Neuron (in vitro differentiated cells): ENCODE measurements at regions not wholly inside any gene's neighbourhood (a gene's known extent, or its start where the extent isn't known, plus 50 kb on each side); places are given as distances from the start of the nearest gene placed in this dataset.

ENCODE experiments used
- H2AFZ ChIP-seq: one replicate; pipeline ENCODE4 v1.6.1; 2013; ENCODE audit warnings: low read depth, mild to moderate bottlenecking, inconsistent platforms, low read length, moderate library complexity
- H3K27me3 ChIP-seq: one replicate; pipeline ENCODE4 v1.6.1; 2013; ENCODE audit warnings: low read length; ENCODE audit not compliant: insufficient read depth
- H3K36me3 ChIP-seq: one replicate; pipeline ENCODE4 v1.6.1; 2013; ENCODE audit warnings: low read length; ENCODE audit not compliant: insufficient read depth
- H3K4me1 ChIP-seq: one replicate; pipeline ENCODE4 v1.6.1; 2013; ENCODE audit warnings: low read length; ENCODE audit not compliant: insufficient read depth
- H3K4me3 ChIP-seq: 2 replicates; pipeline ENCODE4 v1.5.1; 2013; ENCODE audit warnings: mild to moderate bottlenecking, low read length, moderate library complexity
- H3K9me3 ChIP-seq: one replicate; pipeline ENCODE4 v1.6.1; 2013; ENCODE audit warnings: low read length

DNA sequence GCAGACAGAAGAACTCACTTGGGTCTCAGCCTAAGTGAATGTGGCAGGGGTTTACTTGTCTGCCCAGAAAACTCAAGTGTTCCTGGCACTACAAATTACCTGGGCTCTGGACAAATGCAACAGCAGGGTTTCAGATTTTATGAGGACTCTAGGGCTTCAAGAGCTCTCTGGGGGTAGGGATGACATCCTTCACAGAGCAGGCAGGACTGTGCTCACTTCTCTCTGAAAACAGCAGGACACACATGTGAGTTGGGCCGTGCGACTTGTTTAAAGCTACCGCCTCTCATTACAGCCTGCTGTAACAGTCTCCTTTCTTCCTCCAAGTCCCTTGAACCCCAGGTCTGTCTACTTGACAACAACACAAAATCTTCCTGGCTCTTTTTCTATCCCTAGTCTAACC, 212.6 kb downstream of the EN1 start:
- Histone ChIP-seq H3K27me3 (no peaks in the 10 kb centered on the region), H3K4me3 (no peak overlapping the region), H3K9me3 (no peaks in the 10 kb centered on the region), H2AFZ (no peak overlapping the region), H3K4me1 (no peaks in the 10 kb centered on the region), H3K36me3 (no peaks in the 10 kb centered on the region)

DNA sequence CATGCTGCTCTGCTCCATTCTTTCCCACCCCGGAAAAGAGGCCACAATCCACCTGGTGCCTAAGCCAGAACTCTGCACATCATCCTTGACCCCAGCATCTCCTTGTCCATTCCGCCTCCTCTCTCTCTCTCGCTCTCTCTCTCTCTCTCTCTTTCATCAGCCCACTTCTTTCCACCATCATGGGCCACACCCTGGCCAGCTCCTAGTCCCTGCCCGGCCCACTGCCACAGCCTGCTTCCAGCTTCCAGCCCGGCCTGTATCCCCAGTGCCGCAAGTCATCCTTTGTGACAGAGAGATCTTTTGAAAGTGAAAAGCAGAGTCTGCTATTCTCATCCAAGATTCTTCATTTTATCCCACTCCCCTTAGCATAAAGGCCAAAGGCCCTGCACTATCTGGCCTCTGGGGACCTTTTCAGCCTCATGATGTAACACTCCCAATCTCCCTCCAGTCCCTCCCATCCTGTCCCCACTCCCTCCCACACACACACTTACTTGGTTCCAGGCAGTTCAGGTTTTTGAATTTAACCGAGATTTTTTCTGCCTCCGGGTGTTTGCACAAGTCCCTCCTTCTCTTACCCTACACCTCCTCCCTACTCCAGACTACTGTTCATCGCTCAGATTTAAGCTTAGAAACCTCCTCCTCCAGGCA, 214.0 kb downstream of the EN1 start:
- H3K4me1 ChIP-seq: no peaks in the 10 kb centered on the region
- no peak overlapping the region for H2AFZ ChIP-seq
- no peak overlapping the region for H3K4me3 ChIP-seq
- no peaks in the 10 kb centered on the region for H3K9me3 ChIP-seq
- H3K36me3 ChIP-seq: no peaks in the 10 kb centered on the region
- H3K27me3 ChIP-seq: no peaks in the 10 kb centered on the region

- H3K27me3 ChIP-seq: no peaks in the 10 kb centered on the region
- no peak overlapping the region for H2AFZ ChIP-seq
- no peak overlapping the region for H3K4me3 ChIP-seq
- H3K9me3 ChIP-seq: no peaks in the 10 kb centered on the region
- H3K4me1 ChIP-seq: no peaks in the 10 kb centered on the region
- H3K36me3 ChIP-seq: no peaks in the 10 kb centered on the region
Observed at GRCh38 chr2:118632921-118633320, 214.5 kb downstream of the EN1 start.

GRCh38 chr2:118627156-118627555, 220.3 kb downstream of the EN1 start:
- no peaks in the 10 kb centered on the region for H3K4me1 ChIP-seq
- H3K4me3 ChIP-seq: no peak overlapping the region
- H3K9me3 ChIP-seq: no peaks in the 10 kb centered on the region
- no peaks in the 10 kb centered on the region for H3K27me3 ChIP-seq
- H2AFZ ChIP-seq: no peak overlapping the region
- no peaks in the 10 kb centered on the region for H3K36me3 ChIP-seq

GRCh38 chr2:118622913-118623312, 224.5 kb downstream of the EN1 start:
- H3K9me3 ChIP-seq: no peaks in the 10 kb centered on the region
- no peak overlapping the region for H3K4me3 ChIP-seq
- H3K4me1 ChIP-seq: no peaks in the 10 kb centered on the region
- H3K36me3 ChIP-seq: no peaks in the 10 kb centered on the region
- no peak overlapping the region for H2AFZ ChIP-seq
- peaks cover 2% of the 10 kb centered on the region for H3K27me3 ChIP-seq

GRCh38 chr2:118622108-118622507, 225.3 kb downstream of the EN1 start:
- peaks cover 2% of the 10 kb centered on the region for H3K27me3 ChIP-seq
- H3K4me1 ChIP-seq: no peaks in the 10 kb centered on the region
- H3K4me3 ChIP-seq: no peak overlapping the region
- no peaks in the 10 kb centered on the region for H3K36me3 ChIP-seq
- no peak overlapping the region for H2AFZ ChIP-seq
- no peaks in the 10 kb centered on the region for H3K9me3 ChIP-seq

- no peak overlapping the region for H2AFZ ChIP-seq
- no peaks in the 10 kb centered on the region for H3K4me1 ChIP-seq
- no peaks in the 10 kb centered on the region for H3K9me3 ChIP-seq
- H3K27me3 ChIP-seq: peaks cover 2% of the 10 kb centered on the region
- H3K4me3 ChIP-seq: no peak overlapping the region
- no peaks in the 10 kb centered on the region for H3K36me3 ChIP-seq
Observed at GRCh38 chr2:118618279-118618678, 229.2 kb downstream of the EN1 start.

- Histone ChIP-seq H2AFZ (no peak overlapping the region), H3K4me3 (no peak overlapping the region), H3K36me3 (no peaks in the 10 kb centered on the region), H3K9me3 (no peaks in the 10 kb centered on the region), H3K27me3 (peaks cover 2% of the 10 kb centered on the region), H3K4me1 (no peaks in the 10 kb centered on the region)
Observed at GRCh38 chr2:118616432-118616831, 231.0 kb downstream of the EN1 start.

DNA sequence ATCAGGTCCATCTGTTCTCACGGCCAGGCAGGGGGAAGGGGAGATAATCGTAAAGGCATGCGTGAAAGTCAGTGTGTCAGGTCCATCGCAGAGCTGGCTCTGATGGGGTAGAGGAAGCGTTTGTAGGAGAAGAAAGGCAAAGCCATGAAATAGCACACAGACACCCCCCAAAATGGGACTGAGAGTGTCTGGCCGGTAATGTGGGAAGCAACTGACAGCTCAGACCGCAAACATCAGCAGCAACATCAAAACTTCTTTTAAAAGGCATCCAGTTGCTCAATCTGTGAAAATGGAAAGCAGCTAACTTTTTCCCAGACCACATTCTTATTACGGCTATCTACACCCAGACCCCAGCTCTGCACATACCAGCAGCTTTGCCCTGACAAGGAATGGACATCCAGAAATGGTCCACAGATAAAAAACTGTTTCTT, 232.6 kb downstream of the EN1 start:
- Histone ChIP-seq H2AFZ (no peak overlapping the region), H3K4me1 (no peaks in the 10 kb centered on the region), H3K9me3 (no peaks in the 10 kb centered on the region), H3K36me3 (no peaks in the 10 kb centered on the region), H3K4me3 (no peak overlapping the region), H3K27me3 (no peaks in the 10 kb centered on the region)

DNA sequence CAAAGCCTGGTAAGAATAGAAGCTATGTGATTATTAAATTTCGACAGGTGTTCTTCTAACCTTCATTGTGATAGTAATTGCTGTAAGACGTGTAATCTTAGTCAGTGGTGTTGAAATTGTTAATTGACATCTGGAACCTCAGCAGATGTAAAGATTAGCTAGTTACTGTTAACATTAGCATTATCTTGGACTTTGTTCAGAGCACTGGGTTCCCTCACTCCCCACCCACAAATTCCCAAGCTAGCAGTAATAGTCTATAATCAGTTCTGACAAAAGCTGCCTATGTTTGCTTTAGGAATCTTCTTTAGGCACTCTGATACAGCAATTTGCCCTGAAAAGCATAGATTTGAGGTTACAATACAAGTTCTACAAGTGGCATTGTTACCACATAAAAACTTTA, 233.7 kb downstream of the EN1 start:
- Histone ChIP-seq H3K4me1 (no peaks in the 10 kb centered on the region), H3K9me3 (no peaks in the 10 kb centered on the region), H3K4me3 (no peak overlapping the region), H2AFZ (no peak overlapping the region), H3K36me3 (no peaks in the 10 kb centered on the region), H3K27me3 (no peaks in the 10 kb centered on the region)

DNA sequence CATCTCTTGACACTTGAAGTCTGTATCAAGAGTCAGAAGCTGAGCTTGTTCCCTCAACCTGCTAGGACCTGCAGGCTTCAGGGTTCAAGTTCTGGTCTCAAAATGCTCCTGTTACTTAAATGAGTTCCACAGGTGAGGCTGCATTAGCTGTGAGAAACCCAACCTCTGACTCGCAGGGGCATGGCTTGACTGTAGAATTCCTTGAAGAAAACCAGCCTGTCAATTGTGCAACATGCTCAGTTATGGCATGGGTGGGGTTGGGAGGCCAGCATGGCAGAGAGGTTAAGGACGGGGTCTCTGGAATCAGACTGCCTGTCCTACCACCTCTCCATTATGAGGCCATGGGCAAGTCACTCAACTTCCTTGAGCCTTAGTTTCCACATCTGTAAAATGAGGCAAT, 235.8 kb downstream of the EN1 start:
- Histone ChIP-seq H3K4me3 (no peak overlapping the region), H3K36me3 (no peaks in the 10 kb centered on the region), H2AFZ (no peak overlapping the region), H3K27me3 (no peaks in the 10 kb centered on the region), H3K9me3 (no peaks in the 10 kb centered on the region), H3K4me1 (no peaks in the 10 kb centered on the region)

DNA sequence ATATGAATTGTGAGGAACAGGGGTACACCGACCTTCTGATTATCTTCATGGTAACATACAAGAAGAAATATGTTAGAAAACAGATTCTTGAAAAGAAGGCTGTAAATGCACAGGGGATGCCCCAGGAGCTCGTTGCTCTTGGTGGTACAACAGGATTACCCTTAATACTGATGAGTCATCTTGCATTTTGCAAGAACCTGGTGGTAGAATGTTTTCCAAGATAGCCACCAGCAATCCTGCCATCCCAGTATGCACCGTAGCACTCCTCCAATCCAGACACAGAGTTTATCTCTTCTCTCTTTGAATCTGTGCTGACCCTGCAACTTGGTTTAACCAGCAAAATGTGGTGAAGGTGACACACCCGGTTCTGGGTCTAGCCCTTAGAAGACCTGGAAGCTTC, 238.3 kb downstream of the EN1 start:
- no peaks in the 10 kb centered on the region for H3K27me3 ChIP-seq

DNA sequence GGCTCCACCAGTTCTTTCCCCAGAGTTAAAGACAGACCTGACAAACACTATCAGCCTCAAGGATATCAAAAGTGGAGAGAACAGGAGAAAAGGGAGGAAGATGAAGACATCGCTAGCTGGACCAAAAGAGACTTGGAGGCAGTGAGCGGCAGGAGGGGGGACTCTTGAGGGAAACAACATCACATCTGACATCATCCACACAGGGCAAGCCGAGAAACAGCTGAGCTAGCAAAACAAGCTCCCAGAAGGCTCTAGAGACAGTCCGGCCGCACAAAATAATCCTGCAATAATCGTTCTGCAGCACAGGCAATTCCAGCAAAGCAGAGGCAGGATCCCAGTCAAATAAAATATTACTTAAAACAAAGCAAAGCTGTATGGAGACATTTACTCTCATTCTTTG, 239.8 kb downstream of the EN1 start:
- no peaks in the 10 kb centered on the region for H3K27me3 ChIP-seq
- H3K4me1 ChIP-seq: no peaks in the 10 kb centered on the region
- no peak overlapping the region for H3K4me3 ChIP-seq
- no peak overlapping the region for H2AFZ ChIP-seq
- no peaks in the 10 kb centered on the region for H3K36me3 ChIP-seq
- H3K9me3 ChIP-seq: no peaks in the 10 kb centered on the region

More for the DNA sequence above, 238.3 kb downstream of the EN1 start:
- no peak overlapping the region for H3K4me3 ChIP-seq
- no peaks in the 10 kb centered on the region for H3K4me1 ChIP-seq
- H3K36me3 ChIP-seq: no peaks in the 10 kb centered on the region
- no peak overlapping the region for H2AFZ ChIP-seq
- H3K9me3 ChIP-seq: no peaks in the 10 kb centered on the region

DNA sequence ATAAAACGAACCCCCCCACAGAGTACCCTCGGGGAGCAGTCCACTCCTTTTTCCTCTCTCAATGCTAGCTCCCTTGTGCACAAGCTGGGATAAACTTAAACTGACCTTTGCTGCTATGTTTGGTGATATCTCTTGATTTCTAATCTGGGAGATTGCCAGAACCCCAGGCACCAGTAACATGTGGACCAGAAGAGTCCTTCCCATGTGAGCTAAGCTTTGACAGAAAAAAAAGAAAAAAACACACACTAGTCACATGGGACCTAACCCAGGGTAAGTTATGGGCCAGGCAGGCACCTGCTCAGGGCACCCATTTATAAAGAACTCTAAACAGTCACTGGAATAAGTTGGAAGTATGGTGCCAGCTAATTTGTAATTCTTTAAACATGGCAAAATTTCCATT, 242.6 kb downstream of the EN1 start:
- no peak overlapping the region for H2AFZ ChIP-seq

More for the DNA sequence above, 242.6 kb downstream of the EN1 start:
- Histone ChIP-seq H3K27me3 (no peaks in the 10 kb centered on the region), H3K4me1 (no peaks in the 10 kb centered on the region), H3K9me3 (no peaks in the 10 kb centered on the region), H3K4me3 (no peak overlapping the region), H3K36me3 (no peaks in the 10 kb centered on the region)
